ENCODE measurements at regions not wholly inside any gene's neighbourhood (a gene's known extent, or its start where the extent isn't known, plus 50 kb on each side); places are given as distances from the start of the nearest gene placed in this dataset.

DNA sequence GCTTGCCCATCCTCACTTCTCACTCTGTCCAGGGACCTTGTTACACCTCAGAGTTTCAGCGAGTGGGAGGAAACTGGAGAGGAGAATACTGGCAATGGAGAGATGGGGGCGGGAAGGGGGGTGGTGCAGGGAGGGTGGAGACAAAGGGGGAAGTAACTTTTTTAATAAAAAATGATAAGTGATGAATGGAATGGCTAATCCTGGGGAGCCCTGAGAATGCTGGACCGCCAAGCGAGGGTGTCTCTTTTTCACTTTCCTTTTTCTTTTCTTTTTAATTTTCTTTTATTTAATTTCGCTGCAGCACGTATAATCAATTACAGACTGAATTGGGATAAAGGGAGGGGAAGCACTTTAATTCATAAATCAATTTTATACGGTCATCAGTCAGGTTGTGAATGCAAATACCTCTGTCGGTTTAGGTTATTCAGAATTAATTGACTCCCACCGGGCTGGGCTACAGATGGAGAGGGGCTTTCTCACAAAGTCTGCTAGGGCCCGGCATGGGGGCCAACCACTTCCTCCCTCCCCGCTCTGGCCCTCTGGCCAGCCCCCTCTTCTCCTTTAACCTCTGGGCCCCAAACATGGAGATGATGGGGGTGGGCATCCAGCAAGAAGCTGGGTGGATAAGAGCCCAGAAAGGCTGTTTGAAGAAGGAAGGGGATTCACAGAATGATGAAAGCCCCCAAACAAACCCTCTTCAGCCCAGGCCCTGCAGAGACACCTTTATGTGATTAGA, 106.8 kb upstream of the BOC start:
- no peak for DNase-seq (ENCODE audit: low read depth, low spot score)
- H3K4me3 ChIP-seq (ENCODE audit: low read depth, low read length), result no peak overlapping the region
- in situ Hi-C loops (cut with HindIII; ENCODE audit: low sequenced_read_pairs), result no loop called here
- TF ChIP-seq, protein P1, sequence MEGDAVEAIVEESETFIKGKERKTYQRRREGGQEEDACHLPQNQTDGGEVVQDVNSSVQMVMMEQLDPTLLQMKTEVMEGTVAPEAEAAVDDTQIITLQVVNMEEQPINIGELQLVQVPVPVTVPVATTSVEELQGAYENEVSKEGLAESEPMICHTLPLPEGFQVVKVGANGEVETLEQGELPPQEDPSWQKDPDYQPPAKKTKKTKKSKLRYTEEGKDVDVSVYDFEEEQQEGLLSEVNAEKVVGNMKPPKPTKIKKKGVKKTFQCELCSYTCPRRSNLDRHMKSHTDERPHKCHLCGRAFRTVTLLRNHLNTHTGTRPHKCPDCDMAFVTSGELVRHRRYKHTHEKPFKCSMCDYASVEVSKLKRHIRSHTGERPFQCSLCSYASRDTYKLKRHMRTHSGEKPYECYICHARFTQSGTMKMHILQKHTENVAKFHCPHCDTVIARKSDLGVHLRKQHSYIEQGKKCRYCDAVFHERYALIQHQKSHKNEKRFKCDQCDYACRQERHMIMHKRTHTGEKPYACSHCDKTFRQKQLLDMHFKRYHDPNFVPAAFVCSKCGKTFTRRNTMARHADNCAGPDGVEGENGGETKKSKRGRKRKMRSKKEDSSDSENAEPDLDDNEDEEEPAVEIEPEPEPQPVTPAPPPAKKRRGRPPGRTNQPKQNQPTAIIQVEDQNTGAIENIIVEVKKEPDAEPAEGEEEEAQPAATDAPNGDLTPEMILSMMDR (IDR thresholded peaks at IDR 0.05; ENCODE audit: low read depth, low read length), result no peak

DNA sequence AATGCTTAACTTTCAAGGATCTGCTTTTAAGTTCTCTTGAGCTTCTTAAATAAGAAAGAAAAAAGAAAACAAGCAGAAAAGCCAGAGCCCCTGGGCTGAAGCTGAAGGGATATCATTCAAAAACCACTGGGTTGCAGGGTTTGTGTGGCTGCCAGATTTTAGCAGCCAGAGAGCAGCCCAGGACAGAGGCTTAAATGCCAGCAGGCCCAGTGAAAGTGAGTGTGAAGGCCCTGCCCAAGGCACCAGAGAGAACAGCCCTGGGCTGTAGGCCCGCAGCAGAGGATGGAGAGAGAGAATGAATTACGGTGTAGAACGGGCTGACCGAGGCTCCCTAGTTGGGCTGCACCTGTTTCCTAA, 106.3 kb upstream of the BOC start:
- DNase-seq (ENCODE audit: low read depth, low spot score), result peak; percentile 41
- in situ Hi-C loops (cut with HindIII; ENCODE audit: low sequenced_read_pairs), result no loop called here
- H3K4me3 ChIP-seq (ENCODE audit: low read depth, low read length), result no peak overlapping the region
- TF ChIP-seq, protein P1 (IDR thresholded peaks at IDR 0.05; ENCODE audit: low read depth, low read length), result no peak

DNA sequence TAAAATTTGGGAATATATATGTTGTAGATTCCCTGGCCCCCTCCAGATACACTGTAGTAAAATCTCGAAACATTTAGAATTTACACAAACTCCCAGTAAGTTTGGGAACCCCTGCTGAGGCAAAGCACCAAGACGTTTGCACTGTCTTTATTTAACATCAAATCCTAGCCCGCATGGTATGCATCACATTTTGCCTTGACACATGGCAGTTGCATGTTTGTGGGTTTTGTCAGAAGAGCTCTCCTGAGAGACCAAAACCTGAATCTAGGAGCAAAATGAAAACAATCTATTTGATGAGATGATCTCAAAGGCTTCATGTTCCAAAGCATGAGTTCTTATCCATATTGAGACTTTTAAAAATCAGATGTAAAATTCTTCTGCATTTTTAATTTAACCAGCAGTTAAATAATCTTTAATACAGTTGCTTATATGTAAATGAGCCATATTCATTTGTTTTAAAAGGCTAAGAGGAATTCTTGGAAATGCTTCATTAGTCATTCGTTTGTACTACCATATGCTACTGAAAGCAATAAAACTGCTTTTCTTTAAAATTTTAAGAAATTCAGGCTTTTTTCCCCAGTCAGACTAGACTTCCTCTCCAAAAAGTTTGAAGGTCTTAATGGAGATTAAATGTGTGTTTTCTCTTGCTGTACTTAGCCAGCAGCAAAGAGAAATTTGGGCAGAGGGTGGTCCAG, 105.2 kb upstream of the BOC start:
- peak; percentile 43 for DNase-seq (ENCODE audit: low read depth, low spot score)
- TF ChIP-seq, protein P1 (IDR thresholded peaks at IDR 0.05; ENCODE audit: low read depth, low read length), result no peak
- H3K4me3 ChIP-seq (ENCODE audit: low read depth, low read length), result no peak overlapping the region
- in situ Hi-C loops (cut with HindIII; ENCODE audit: low sequenced_read_pairs), result no loop called here

DNA sequence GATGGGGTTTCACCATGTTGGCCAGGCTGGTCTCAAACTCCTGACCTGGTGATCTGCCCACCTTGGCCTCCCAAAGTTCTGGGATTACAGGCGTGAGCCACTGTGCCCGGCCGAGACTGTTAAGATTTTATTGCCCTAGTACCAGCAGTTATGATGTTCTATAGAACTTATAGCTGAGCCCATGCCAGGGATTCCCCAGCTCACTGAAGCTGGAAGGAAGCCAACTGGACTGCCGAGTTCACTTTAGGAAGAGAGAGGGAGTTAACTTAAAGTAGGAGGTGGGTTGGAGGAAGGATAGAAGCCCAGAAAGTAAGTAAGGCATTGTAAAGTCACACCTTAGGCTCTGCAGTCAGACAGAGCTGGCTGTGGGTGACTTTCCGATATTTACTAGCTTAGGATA, 101.1 kb upstream of the BOC start:
- DNase-seq (ENCODE audit: low read depth, low spot score), result no peak
- H3K4me3 ChIP-seq (ENCODE audit: low read depth, low read length), result no peak overlapping the region
- TF ChIP-seq, protein P1 (IDR thresholded peaks at IDR 0.05; ENCODE audit: low read depth, low read length), result no peak
- in situ Hi-C loops (cut with HindIII; ENCODE audit: low sequenced_read_pairs), result no loop called here

DNA sequence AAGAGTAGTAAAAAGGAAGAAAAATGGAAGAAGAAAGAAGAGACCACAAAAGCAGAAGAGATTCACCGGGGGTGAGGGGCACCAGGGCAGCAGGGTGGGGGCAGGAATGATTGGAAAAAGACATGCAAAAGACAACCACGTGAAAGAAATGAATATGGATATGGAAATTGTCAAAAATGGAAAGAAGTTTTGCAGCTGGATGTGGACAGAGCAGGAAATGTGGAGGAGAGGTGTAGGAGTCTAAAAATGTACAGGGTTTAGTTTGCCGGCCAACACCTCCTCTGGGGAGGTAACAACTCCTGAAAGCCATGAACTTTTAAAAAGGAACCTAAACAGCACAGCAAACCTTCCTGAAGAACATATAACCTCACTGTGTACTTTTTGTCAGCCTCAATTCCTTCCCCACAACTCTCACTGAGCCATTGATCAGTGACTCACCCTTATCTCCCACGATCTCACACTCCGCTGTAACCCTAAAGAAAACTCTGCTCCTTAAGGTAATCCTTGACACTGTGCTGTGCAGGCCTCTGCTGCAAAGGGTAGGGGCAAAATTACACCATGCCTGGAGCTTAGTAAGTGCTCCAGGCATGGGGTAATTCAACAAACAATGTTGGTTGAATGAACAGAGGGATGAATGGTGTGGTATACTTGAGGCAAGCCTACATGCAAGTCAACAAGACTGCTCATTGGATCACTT, 100.2 kb upstream of the BOC start:
- TF ChIP-seq, protein P1 (IDR thresholded peaks at IDR 0.05; ENCODE audit: low read depth, low read length), result no peak
- no peak overlapping the region for H3K4me3 ChIP-seq (ENCODE audit: low read depth, low read length)
- in situ Hi-C loops (cut with HindIII; ENCODE audit: low sequenced_read_pairs), result no loop called here
- DNase-seq (ENCODE audit: low read depth, low spot score), result no peak

DNA sequence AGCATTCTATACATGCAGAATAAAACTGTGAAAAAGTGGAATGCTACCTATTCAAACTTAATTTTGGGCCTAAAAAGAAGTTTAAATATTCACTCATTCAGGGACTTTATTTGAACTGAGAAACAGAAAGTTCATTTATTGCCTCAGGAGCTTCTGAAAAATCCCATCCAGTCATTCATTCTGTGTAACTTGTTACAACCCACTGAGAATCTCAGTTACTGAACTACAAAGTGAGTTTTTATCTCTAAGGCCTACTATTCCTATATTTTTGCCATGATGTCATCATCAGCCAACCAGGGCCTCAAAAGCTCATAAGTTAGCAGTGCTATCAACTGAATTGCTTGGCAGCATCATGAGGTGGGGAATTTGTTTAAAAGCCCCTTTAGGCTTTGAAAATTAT, 98.0 kb upstream of the BOC start:
- DNase-seq (ENCODE audit: low read depth, low spot score), result no peak
- TF ChIP-seq, protein P1 (IDR thresholded peaks at IDR 0.05; ENCODE audit: low read depth, low read length), result no peak
- no peak overlapping the region for H3K4me3 ChIP-seq (ENCODE audit: low read depth, low read length)
- in situ Hi-C loops (cut with HindIII; ENCODE audit: low sequenced_read_pairs), result no loop called here

Data from astrocyte of the spinal cord (primary cell).